Tibial artery (tissue), 4 donors: ENCODE measurements at regions not wholly inside any gene's neighbourhood (a gene's known extent, or its start where the extent isn't known, plus 50 kb on each side); places are given as distances from the start of the nearest gene placed in this dataset.

Experiments
- DNase-seq, 2 donors: peaks; one replicate each; pipeline ENCODE4 v3.0.0-alpha.2; 2019
- H3K27ac ChIP-seq, 2 donors: fragments of 200-600 bp; sonication (generic) in 1 of 2; 1 replicate in 1 of 2; 2 replicates in 1 of 2; pipeline ENCODE4 v1.5.1; 2018 to 2019; ENCODE audit warnings: mild to moderate bottlenecking in 1 of 2
- H3K27me3 ChIP-seq, 2 donors: fragments of 200-600 bp; sonication (generic) in 1 of 2; one replicate each; pipeline versions ENCODE4 v1.5.1 to v1.6.0; 2016 to 2019
- H3K36me3 ChIP-seq, 3 donors: fragments of 200-600 bp; sonication (generic) in 2 of 3; one replicate each; pipeline ENCODE4 v1.5.1; 2016 to 2019; ENCODE audit warnings: mild to moderate bottlenecking in 2 of 3
- H3K4me1 ChIP-seq, 4 donors: fragments of 200-600 bp; sonication (generic) in 2 of 4; 1 replicate in 3 of 4; 2 replicates in 1 of 4; pipeline ENCODE4 v1.5.1; 2016 to 2019
- H3K4me3 ChIP-seq, 2 donors: fragments of 200-600 bp; sonication (generic) in 1 of 2; 1 replicate in 1 of 2; 2 replicates in 1 of 2; pipeline ENCODE4 v1.5.1; 2018 to 2019; ENCODE audit warnings: mild to moderate bottlenecking in 2 of 2
- H3K9me3 ChIP-seq, 3 donors: fragments of 200-600 bp; sonication (generic) in 1 of 3; one replicate each; pipeline ENCODE4 v1.5.1; 2016 to 2019
- intact Hi-C: fragments of 100-400 bp; cut with DNase I; formaldehyde crosslinking; loops from one replicate; pipeline ENCODE4 v1.15.0; 2023; ENCODE audit warnings: low total_unique reads
- TF ChIP-seq, protein P1 (sequence below), 2 experiments: fragments of 200-600 bp in 1 of 2; fragments of 450-650 bp in 1 of 2; IDR thresholded peaks; one replicate each; pipeline ENCODE4 v1.5.1; 2017 to 2019; ENCODE audit warnings: antibody characterized with exemption in 2 of 2, mild to moderate bottlenecking in 1 of 2, moderate library complexity in 1 of 2

DNA sequence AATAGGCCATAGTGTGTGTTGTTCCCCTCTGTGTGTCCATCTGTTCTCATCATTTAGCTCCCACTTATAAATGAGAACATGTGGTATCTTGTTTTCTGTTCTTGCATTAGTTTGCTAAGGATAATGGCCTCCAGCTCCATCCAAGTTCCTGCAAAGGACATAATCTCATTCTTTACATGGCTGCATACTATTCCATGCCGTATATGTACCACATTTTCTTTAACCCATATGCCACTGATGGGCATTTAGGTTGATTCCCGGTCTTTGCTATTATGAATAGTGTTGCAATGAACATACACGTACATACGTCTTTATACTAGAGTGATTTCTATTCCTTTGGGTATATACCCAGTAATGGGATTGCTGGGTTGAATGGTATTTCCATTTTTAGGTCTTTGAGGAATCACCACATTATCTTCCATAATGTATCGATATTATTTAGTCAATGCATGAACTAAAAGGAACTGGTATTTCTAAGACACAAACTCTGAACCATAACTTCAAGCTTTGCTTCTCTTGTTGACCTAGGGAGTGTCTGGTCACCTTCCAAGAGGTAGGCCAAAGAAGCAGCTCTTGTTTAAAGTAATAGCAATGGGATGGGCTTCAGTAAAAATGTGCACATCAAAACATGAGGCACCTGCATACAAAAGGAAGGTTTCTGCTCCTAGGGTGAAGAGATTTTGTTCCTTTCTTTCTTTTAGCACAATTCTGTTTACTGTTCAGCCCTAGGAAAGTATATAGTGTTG, 343.0 kb upstream of the ARID1B start:
- Histone ChIP-seq H3K4me3 (no peak overlapping the region), H3K36me3 (no peaks in the 10 kb centered on the region), H3K4me1 (no peaks in the 10 kb centered on the region), H3K9me3 (no peaks in the 10 kb centered on the region), H3K27me3 (no peaks in the 10 kb centered on the region), H3K27ac (no peak overlapping the region)
- intact Hi-C loops: no loop called here
- no peak for DNase-seq
- TF ChIP-seq, protein P1, sequence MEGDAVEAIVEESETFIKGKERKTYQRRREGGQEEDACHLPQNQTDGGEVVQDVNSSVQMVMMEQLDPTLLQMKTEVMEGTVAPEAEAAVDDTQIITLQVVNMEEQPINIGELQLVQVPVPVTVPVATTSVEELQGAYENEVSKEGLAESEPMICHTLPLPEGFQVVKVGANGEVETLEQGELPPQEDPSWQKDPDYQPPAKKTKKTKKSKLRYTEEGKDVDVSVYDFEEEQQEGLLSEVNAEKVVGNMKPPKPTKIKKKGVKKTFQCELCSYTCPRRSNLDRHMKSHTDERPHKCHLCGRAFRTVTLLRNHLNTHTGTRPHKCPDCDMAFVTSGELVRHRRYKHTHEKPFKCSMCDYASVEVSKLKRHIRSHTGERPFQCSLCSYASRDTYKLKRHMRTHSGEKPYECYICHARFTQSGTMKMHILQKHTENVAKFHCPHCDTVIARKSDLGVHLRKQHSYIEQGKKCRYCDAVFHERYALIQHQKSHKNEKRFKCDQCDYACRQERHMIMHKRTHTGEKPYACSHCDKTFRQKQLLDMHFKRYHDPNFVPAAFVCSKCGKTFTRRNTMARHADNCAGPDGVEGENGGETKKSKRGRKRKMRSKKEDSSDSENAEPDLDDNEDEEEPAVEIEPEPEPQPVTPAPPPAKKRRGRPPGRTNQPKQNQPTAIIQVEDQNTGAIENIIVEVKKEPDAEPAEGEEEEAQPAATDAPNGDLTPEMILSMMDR (IDR thresholded peaks at IDR 0.05): no peak

GRCh38 chr6:156432543-156432942, 344.6 kb upstream of the ARID1B start:
- DNase-seq: no peak
- intact Hi-C loops: no loop called here
- H3K4me1 ChIP-seq: peaks cover 0 to 11% (median 3%) of the 10 kb centered on the region in 4 donors
- no peaks in the 10 kb centered on the region for H3K36me3 ChIP-seq
- H3K27ac ChIP-seq: no peak overlapping the region
- no peak overlapping the region for H3K4me3 ChIP-seq
- TF ChIP-seq, protein P1 (IDR thresholded peaks at IDR 0.05): no peak
- H3K27me3 ChIP-seq: no peaks in the 10 kb centered on the region
- no peaks in the 10 kb centered on the region for H3K9me3 ChIP-seq

GRCh38 chr6:156430386-156430785, 346.8 kb upstream of the ARID1B start:
- H3K27ac ChIP-seq: no peak overlapping the region
- H3K4me3 ChIP-seq: no peak overlapping the region
- intact Hi-C loops: no loop called here
- H3K27me3 ChIP-seq: no peaks in the 10 kb centered on the region
- H3K9me3 ChIP-seq: no peaks in the 10 kb centered on the region
- peaks cover 0 to 26% (median 6%) of the 10 kb centered on the region in 4 donors for H3K4me1 ChIP-seq
- H3K36me3 ChIP-seq: no peaks in the 10 kb centered on the region
- DNase-seq: no peak
- TF ChIP-seq, protein P1 (IDR thresholded peaks at IDR 0.05): no peak

DNA sequence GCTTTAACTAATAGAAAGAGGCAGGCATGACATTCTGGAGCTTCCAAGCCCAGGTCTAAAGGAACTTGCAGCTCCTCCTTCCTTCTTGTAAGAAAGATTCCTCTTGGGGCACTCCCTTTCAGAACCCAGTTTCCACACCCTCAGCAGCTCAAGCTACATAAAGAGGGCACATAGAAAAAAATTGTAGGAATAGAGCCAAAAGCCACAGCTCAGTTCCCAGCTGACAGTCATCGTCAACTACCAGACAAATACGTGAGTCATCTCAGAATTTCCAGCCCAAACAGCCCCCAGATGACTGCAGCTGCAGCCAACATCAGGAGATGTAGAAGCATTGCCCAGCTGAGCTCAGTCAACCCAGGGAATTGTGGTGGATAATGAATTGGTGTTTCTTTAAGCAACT, 349.8 kb upstream of the ARID1B start:
- Histone ChIP-seq H3K36me3 (no peaks in the 10 kb centered on the region), H3K27ac (peak overlapping the region; percentile 47 to 60), H3K4me3 (no peak overlapping the region), H3K4me1 (peaks cover 0 to 29% (median 7%) of the 10 kb centered on the region in 4 donors), H3K9me3 (peaks cover 0 to 6% (median 0%) of the 10 kb centered on the region in 3 donors), H3K27me3 (no peaks in the 10 kb centered on the region)
- TF ChIP-seq, protein P1 (IDR thresholded peaks at IDR 0.05): no peak
- DNase-seq: peak; percentile 73 to 89
- intact Hi-C loops: no loop called here

- Histone ChIP-seq H3K36me3 (no peaks in the 10 kb centered on the region), H3K4me3 (no peak overlapping the region), H3K9me3 (peaks cover 0 to 10% (median 3%) of the 10 kb centered on the region in 3 donors), H3K4me1 (peaks cover 0 to 39% (median 7%) of the 10 kb centered on the region in 4 donors), H3K27me3 (no peaks in the 10 kb centered on the region), H3K27ac (peak overlapping the region; percentile 39 to 55)
- TF ChIP-seq, protein P1 (IDR thresholded peaks at IDR 0.05): no peak
- no peak for DNase-seq
- intact Hi-C loops: no loop called here
These were observed 351.7 kb upstream of the ARID1B start for GRCh38 chr6:156425359-156426020.
